ENCODE measurements at regions not wholly inside any gene's neighbourhood (a gene's known extent, or its start where the extent isn't known, plus 50 kb on each side); places are given as distances from the start of the nearest gene placed in this dataset.

DNA sequence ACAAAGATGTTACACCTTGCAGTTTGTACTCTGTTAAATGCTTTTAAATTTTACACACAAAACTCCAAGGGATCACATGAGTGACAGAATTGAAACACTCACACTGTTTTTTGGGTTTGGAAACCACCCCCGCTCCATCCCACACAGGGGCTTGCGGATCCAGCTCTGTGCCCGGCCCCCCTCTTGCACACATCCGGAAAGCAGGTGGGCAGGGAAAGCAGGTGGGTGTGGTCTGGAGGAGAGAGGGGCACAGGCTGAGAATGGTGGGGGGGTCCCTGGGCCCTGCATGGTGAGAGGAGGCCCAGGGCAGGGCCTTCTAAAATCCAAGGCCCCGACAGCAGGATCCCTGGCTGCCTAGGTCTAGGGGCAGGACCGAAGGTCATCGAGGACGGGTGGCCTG, 88.5 kb upstream of the HPCAL1 start:
- TF ChIP-seq, protein P1, sequence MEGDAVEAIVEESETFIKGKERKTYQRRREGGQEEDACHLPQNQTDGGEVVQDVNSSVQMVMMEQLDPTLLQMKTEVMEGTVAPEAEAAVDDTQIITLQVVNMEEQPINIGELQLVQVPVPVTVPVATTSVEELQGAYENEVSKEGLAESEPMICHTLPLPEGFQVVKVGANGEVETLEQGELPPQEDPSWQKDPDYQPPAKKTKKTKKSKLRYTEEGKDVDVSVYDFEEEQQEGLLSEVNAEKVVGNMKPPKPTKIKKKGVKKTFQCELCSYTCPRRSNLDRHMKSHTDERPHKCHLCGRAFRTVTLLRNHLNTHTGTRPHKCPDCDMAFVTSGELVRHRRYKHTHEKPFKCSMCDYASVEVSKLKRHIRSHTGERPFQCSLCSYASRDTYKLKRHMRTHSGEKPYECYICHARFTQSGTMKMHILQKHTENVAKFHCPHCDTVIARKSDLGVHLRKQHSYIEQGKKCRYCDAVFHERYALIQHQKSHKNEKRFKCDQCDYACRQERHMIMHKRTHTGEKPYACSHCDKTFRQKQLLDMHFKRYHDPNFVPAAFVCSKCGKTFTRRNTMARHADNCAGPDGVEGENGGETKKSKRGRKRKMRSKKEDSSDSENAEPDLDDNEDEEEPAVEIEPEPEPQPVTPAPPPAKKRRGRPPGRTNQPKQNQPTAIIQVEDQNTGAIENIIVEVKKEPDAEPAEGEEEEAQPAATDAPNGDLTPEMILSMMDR (IDR thresholded peaks at IDR 0.05; ENCODE audit: low read depth, low read length) = no peak
- TF ChIP-seq EZH2phosphoT487 (IDR thresholded peaks at IDR 0.05; ENCODE audit: low read depth) = no peak

Measured in OCI-LY3 (cell line).